GM12878 (cell line): ENCODE measurements at regions not wholly inside any gene's neighbourhood (a gene's known extent, or its start where the extent isn't known, plus 50 kb on each side); places are given as distances from the start of the nearest gene placed in this dataset.

Experiments
- ATAC-seq: fragments of 200-7000 bp; cut with Tn5 transposase; 3 replicates; pipeline ENCODE4 v1.9.1; 2020; ENCODE audit warnings: mild to moderate bottlenecking, moderate library complexity
- BruUV-seq: library from RNA; stranded (reverse); fragments of 400-500 nt; replicated peaks from 2 replicates; lab custom pipeline; 2021; lab: Mats Ljungman, UMichigan
- CTCF ChIA-PET: fragments of 300-600 bp; sonication (Branson Sonifier 250); formaldehyde crosslinking; extraction: SDS; loops from one replicate; lab custom pipeline; 2021; ENCODE audit warnings: inconsistent platforms; lab: Yijun Ruan, JAX
- POLR2A ChIA-PET: fragments of 350-600 bp; formaldehyde crosslinking; extraction: SDS; loops from one replicate; lab custom pipeline; 2021; ENCODE audit warnings: inconsistent platforms; lab: Charles Lee
- RAD21 ChIA-PET: fragments of 300-600 bp; sonication (Branson Sonifier 250); formaldehyde crosslinking; loops from one replicate; lab custom pipeline; 2023; ENCODE audit warnings: antibody characterized with exemption; ENCODE audit not compliant: unreplicated experiment; lab: Charles Lee
- SMC1A ChIA-PET: fragments of 300-600 bp; sonication (Branson Sonifier 250); formaldehyde crosslinking; loops from one replicate; lab custom pipeline; 2023; ENCODE audit not compliant: unreplicated experiment, uncharacterized antibody; lab: Charles Lee
- DNase-seq: peaks from one replicate; pipeline ENCODE4 v3.0.0-alpha.2; 2011; ENCODE audit warnings: low read depth, low spot score
- FAIRE-seq: peaks from 3 replicates; lab custom pipeline; 2011; peaks lifted over from hg19 to GRCh38; lab: Jason Lieb, UNC
- H2AFZ ChIP-seq: 2 replicates; pipeline ENCODE4 v1.6.0; 2011; ENCODE audit warnings: low read depth, low read length, control low read depth; ENCODE audit not compliant: control insufficient read depth
- H3K27ac ChIP-seq: 2 replicates; pipeline ENCODE4 v1.5.1; 2011; ENCODE audit warnings: control low read depth; ENCODE audit not compliant: control insufficient read depth, insufficient read depth
- H3K27me3 ChIP-seq, 2 experiments: replicated peaks in 1 of 2; 2 replicates each; pipeline versions ENCODE4 v1.6.0 to v1.6.1; 2011; ENCODE audit warnings: low read length in 1 of 2; ENCODE audit not compliant: control insufficient read depth in 2 of 2, insufficient read depth in 2 of 2
- H3K36me3 ChIP-seq, 2 experiments: 2 replicates each; pipeline ENCODE4 v1.5.1; 2011; ENCODE audit warnings: low read length in 1 of 2; ENCODE audit not compliant: control insufficient read depth in 2 of 2, insufficient read depth in 2 of 2
- H3K4me1 ChIP-seq: 2 replicates; pipeline ENCODE4 v1.6.1; 2011; ENCODE audit warnings: mild to moderate bottlenecking, low read length, moderate library complexity, mixed read lengths; ENCODE audit not compliant: control insufficient read depth, insufficient read depth
- H3K4me2 ChIP-seq: 2 replicates; pipeline ENCODE4 v1.6.0; 2011; ENCODE audit warnings: control low read depth; ENCODE audit not compliant: control insufficient read depth, insufficient read depth
- H3K4me3 ChIP-seq: fragments of 200-600 bp; sonication (generic); 2 replicates; pipeline ENCODE4 v1.5.1; 2016
- H3K79me2 ChIP-seq: 2 replicates; pipeline ENCODE4 v1.6.0; 2011; ENCODE audit warnings: low read length; ENCODE audit not compliant: control insufficient read depth, insufficient read depth
- H3K9ac ChIP-seq: 2 replicates; pipeline ENCODE4 v1.8.0; 2011; ENCODE audit warnings: low read length, control low read depth, mixed read lengths; ENCODE audit not compliant: control insufficient read depth, insufficient read depth
- H3K9me3 ChIP-seq: replicated peaks from 3 replicates; pipeline ENCODE4 v1.5.1; 2011; ENCODE audit warnings: mild to moderate bottlenecking, low read length; ENCODE audit not compliant: control insufficient read depth, insufficient read depth
- H4K20me1 ChIP-seq: 2 replicates; pipeline ENCODE4 v1.6.0; 2011; ENCODE audit not compliant: control insufficient read depth, insufficient read depth
- CHD4 ChIP-seq: fragments of 200-600 bp; sonication (generic); IDR thresholded peaks from 2 replicates; pipeline ENCODE4 v1.6.1; 2016; ENCODE audit warnings: mild to moderate bottlenecking
- CUX1 ChIP-seq: IDR thresholded peaks from 2 replicates; pipeline ENCODE4 v1.6.1; 2012; ENCODE audit warnings: improper control_type of control experiment, low read depth, low read length; ENCODE audit not compliant: insufficient replicate concordance
- IRF3 ChIP-seq: fragments of 450-650 bp; IDR thresholded peaks from 2 replicates; pipeline ENCODE4 v1.6.1; 2014; ENCODE audit warnings: mild to moderate bottlenecking
- RAD21 ChIP-seq: IDR thresholded peaks from 2 replicates; pipeline ENCODE4 v1.6.1; 2011; ENCODE audit warnings: mild to moderate bottlenecking, low read depth, low read length, moderate library complexity; ENCODE audit not compliant: insufficient read depth
- RFX5 ChIP-seq: IDR thresholded peaks from 2 replicates; pipeline ENCODE4 v1.6.1; 2011; ENCODE audit warnings: low read depth, low read length, improper control_type of control experiment
- SUZ12 ChIP-seq: fragments of 200-600 bp; sonication (generic); IDR thresholded peaks from one replicate; pipeline ENCODE4 v1.6.1; 2018; ENCODE audit warnings: antibody characterized with exemption, mild to moderate bottlenecking; ENCODE audit not compliant: unreplicated experiment
- ZBED1 ChIP-seq: IDR thresholded peaks from 2 replicates; pipeline ENCODE4 v1.6.1; 2016; ENCODE audit warnings: borderline replicate concordance
- ZBTB11 ChIP-seq: fragments of 450-650 bp; formaldehyde crosslinking; IDR thresholded peaks from 2 replicates; pipeline ENCODE4 v1.5.0; 2022; ENCODE audit warnings: mild to moderate bottlenecking, missing genetic modification characterization
- ZNF592 ChIP-seq: fragments of 450-650 bp; IDR thresholded peaks from 2 replicates; pipeline ENCODE4 v1.6.1; 2017; ENCODE audit warnings: mild to moderate bottlenecking, moderate library complexity
- WGBS: methylation state at CpG from one replicate; pipeline ENCODE4 v1.1.6; 2016; ENCODE audit warnings: low lambda C conversion rate; ENCODE audit not compliant: insufficient replicate concordance, insufficient coverage; ENCODE audit errors: missing lambda C conversion rate; 5-methylcytosine and 5-hydroxymethylcytosine counted together
- in situ Hi-C: fragments of 300-500 bp; cut with MboI; formaldehyde crosslinking; loops from 9 replicates; pipeline ENCODE4 v1.14.3; 2018; ENCODE audit warnings: mixed read lengths
- intact Hi-C: fragments of 100-400 bp; cut with micrococcal nuclease; formaldehyde crosslinking; loops from one replicate; pipeline ENCODE4 v1.14.2; 2022; ENCODE audit not compliant: unreplicated experiment

DNA sequence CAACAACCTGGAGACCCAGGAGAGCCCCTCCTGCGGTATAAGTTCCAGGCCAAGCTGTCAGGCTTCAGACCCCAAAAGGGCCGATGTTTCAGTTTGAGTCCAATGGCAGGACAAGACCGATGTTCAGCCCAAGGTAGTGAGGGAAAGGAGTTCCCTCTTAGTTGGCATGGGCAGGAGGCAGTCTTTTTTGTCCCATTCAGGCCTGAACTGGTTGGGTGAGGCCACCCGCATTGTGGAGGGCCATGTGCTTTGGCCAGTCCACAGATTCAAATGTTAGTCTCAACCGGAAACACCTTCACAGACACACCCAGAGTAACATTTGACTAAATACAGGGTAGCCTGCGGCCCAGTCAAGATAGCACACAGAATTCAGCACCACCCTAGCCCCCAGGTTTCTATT lies 89.6 kb upstream of the ANKRD10 start:
- Histone ChIP-seq H3K27me3 (no peaks in the 10 kb centered on the region; a peak in 1 of 4 replicates), H3K9ac (no peak overlapping the region), H2AFZ (no peak overlapping the region), H3K4me2 (no peak overlapping the region), H3K4me1 (no peaks in the 10 kb centered on the region), H3K79me2 (no peaks in the 10 kb centered on the region), H3K36me3 (no peaks in the 10 kb centered on the region), H3K9me3 (no peaks in the 10 kb centered on the region; the same call in 2 of the 3 replicates), H3K4me3 (no peak overlapping the region), H3K27ac (no peak overlapping the region), H4K20me1 (no peaks in the 10 kb centered on the region)
- POLR2A ChIA-PET = no interaction called here
- RAD21 ChIA-PET = interaction anchor here (1.2 kb wide), 1 partner anchor 60 kb away, joined by 3 read pairs; no protein-coding TSS in a partner anchor
- in situ Hi-C loops = no loop called here
- intact Hi-C loops = no loop called here
- CTCF ChIA-PET = no interaction called here
- no TSS peak for BruUV-seq
- FAIRE-seq = no peak
- ATAC-seq = no peak
- no peak for DNase-seq
- SMC1A ChIA-PET = no interaction called here
- 46% methylated on average over 6 of the region's 6 CpGs for WGBS
- no peak for TF ChIP-seq RAD21
- no peak for TF ChIP-seq ZBTB11
- no peak for TF ChIP-seq ZBED1
- no peak for TF ChIP-seq CHD4
- TF ChIP-seq IRF3 = no peak
- no peak for TF ChIP-seq ZNF592
- TF ChIP-seq RFX5 = no peak
- TF ChIP-seq SUZ12 = no peak
- TF ChIP-seq CUX1 = no peak
